Uterus (tissue), 3 donors: ENCODE measurements at regions not wholly inside any gene's neighbourhood (a gene's known extent, or its start where the extent isn't known, plus 50 kb on each side); places are given as distances from the start of the nearest gene placed in this dataset.

ENCODE experiments used
- DNase-seq, 2 donors: peaks; one replicate each; pipeline ENCODE4 v3.0.0-alpha.2; 2019 to 2020
- H3K27ac ChIP-seq, 2 donors: fragments of 200-600 bp; sonication (generic); 1 replicate in 1 of 2; 2 replicates in 1 of 2; pipeline ENCODE4 v1.5.1; 2016 to 2018
- H3K27me3 ChIP-seq, 2 donors: fragments of 200-600 bp; sonication (generic); one replicate each; pipeline ENCODE4 v1.5.1; 2018 to 2019; ENCODE audit warnings: control low read depth in 1 of 2
- H3K36me3 ChIP-seq, 2 donors: fragments of 200-600 bp; sonication (generic); one replicate each; pipeline ENCODE4 v1.5.1; 2019; ENCODE audit warnings: control low read depth in 1 of 2
- H3K4me1 ChIP-seq, 2 donors: fragments of 200-600 bp; sonication (generic); one replicate each; pipeline ENCODE4 v1.5.1; 2018 to 2019; ENCODE audit warnings: control low read depth in 1 of 2
- H3K4me3 ChIP-seq, 2 donors: fragments of 200-600 bp; sonication (generic); 1 replicate in 1 of 2; 2 replicates in 1 of 2; pipeline ENCODE4 v1.5.1; 2018 to 2019; ENCODE audit warnings: mild to moderate bottlenecking in 1 of 2
- H3K9me3 ChIP-seq, 2 donors: fragments of 200-600 bp; sonication (generic); one replicate each; pipeline ENCODE4 v1.5.1; 2019; ENCODE audit warnings: control low read depth in 1 of 2
- CTCF ChIP-seq, 4 experiments: fragments of 200-600 bp in 2 of 4; fragments of 450-650 bp in 2 of 4; sonication (generic) in 2 of 4; IDR thresholded peaks; one replicate each; pipeline ENCODE4 v1.5.1; 2016 to 2019; ENCODE audit warnings: antibody characterized with exemption in 4 of 4, mild to moderate bottlenecking in 2 of 4, moderate library complexity in 1 of 4
- POLR2A ChIP-seq, 2 donors: fragments of 450-650 bp; IDR thresholded peaks; one replicate each; pipeline ENCODE4 v1.6.1; 2016; ENCODE audit warnings: antibody characterized with exemption in 2 of 2, mild to moderate bottlenecking in 1 of 2, moderate library complexity in 1 of 2
- intact Hi-C: fragments of 100-400 bp; cut with DNase I; formaldehyde crosslinking; loops from one replicate; pipeline ENCODE4 v1.15.1; 2023; ENCODE audit warnings: low total_unique reads
- donor health status: DM: yes; HTN: yes; CAD: no.

DNA sequence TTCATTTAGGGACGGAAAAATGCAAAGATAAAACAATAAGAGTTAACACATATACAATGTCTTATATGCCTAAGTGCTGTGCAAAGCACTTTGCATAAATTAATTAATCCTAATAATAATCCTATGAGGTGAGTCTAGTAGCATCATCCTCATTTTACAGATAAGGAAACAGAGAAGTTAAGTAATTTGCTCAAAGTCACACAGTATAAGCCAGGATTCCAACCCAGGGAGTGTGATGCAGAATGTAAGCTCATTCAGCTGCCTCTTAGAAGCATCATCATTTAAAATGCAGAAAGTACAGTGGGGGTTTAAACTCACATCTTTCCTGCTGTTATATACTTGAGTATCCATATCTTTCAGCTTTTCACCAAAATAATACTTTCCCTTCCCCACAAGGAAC lies 203.7 kb downstream of the LARP7 start:
- Histone ChIP-seq H3K4me3 (no peak overlapping the region), H3K9me3 (no peaks in the 10 kb centered on the region), H3K36me3 (no peaks in the 10 kb centered on the region), H3K27me3 (no peaks in the 10 kb centered on the region), H3K27ac (no peak overlapping the region), H3K4me1 (no peaks in the 10 kb centered on the region)
- intact Hi-C loops, result no loop called here
- TF ChIP-seq CTCF (IDR thresholded peaks at IDR 0.05), result no peak
- no peak for TF ChIP-seq POLR2A (IDR thresholded peaks at IDR 0.05)
- DNase-seq, result no peak

GRCh38 chr4:112842513-112842912 lies 205.6 kb downstream of the LARP7 start:
- no peak overlapping the region for H3K27ac ChIP-seq
- intact Hi-C loops, result no loop called here
- TF ChIP-seq POLR2A (IDR thresholded peaks at IDR 0.05) (no peak), CTCF (IDR thresholded peaks at IDR 0.05) (no peak)
- DNase-seq, result no peak
- H3K4me3 ChIP-seq, result no peak overlapping the region
- H3K4me1 ChIP-seq, result no peaks in the 10 kb centered on the region
- H3K9me3 ChIP-seq, result no peaks in the 10 kb centered on the region
- no peaks in the 10 kb centered on the region for H3K36me3 ChIP-seq
- no peaks in the 10 kb centered on the region for H3K27me3 ChIP-seq

DNA sequence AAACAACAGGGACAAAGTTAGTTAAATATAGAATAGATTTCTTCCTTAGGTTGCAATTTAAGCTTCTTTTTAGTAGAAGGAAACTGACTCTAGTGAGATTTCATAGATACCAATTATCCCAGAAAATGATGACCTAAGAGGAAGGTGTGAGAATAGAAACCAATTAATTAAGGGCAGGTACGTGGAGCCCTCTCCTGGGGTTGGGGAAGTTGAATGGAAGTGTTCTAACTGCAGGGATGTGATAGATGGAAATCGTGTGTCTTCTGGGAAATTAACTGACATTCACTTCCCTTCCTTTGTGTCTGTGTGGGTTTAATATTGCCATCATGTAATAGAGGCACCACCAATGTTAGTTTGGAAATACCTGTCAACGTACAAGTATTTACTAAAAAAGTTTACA lies 204.1 kb upstream of the ANK2 start:
- Histone ChIP-seq H3K4me1 (no peaks in the 10 kb centered on the region), H3K36me3 (no peaks in the 10 kb centered on the region), H3K27ac (no peak overlapping the region), H3K4me3 (no peak overlapping the region), H3K9me3 (no peaks in the 10 kb centered on the region), H3K27me3 (no peaks in the 10 kb centered on the region)
- DNase-seq, result no peak
- intact Hi-C loops, result no loop called here
- TF ChIP-seq CTCF (IDR thresholded peaks at IDR 0.05), result no peak
- TF ChIP-seq POLR2A (IDR thresholded peaks at IDR 0.05), result no peak

- TF ChIP-seq POLR2A (IDR thresholded peaks at IDR 0.05) (no peak), CTCF (IDR thresholded peaks at IDR 0.05) (no peak)
- Histone ChIP-seq H3K4me3 (no peak overlapping the region), H3K27ac (no peak overlapping the region), H3K27me3 (no peaks in the 10 kb centered on the region), H3K9me3 (no peaks in the 10 kb centered on the region), H3K4me1 (no peaks in the 10 kb centered on the region), H3K36me3 (no peaks in the 10 kb centered on the region)
- no peak for DNase-seq
- intact Hi-C loops, result no loop called here
These were observed 202.4 kb upstream of the ANK2 start for GRCh38 chr4:112847045-112847444.

- Histone ChIP-seq H3K27me3 (no peaks in the 10 kb centered on the region), H3K27ac (no peak overlapping the region), H3K9me3 (no peaks in the 10 kb centered on the region), H3K4me1 (no peaks in the 10 kb centered on the region), H3K4me3 (no peak overlapping the region), H3K36me3 (no peaks in the 10 kb centered on the region)
- intact Hi-C loops, result no loop called here
- no peak for DNase-seq
- TF ChIP-seq CTCF (IDR thresholded peaks at IDR 0.05), result no peak
- TF ChIP-seq POLR2A (IDR thresholded peaks at IDR 0.05), result no peak
These were observed 201.7 kb upstream of the ANK2 start for GRCh38 chr4:112847781-112848180.
